ENCODE measurements at regions not wholly inside any gene's neighbourhood (a gene's known extent, or its start where the extent isn't known, plus 50 kb on each side); places are given as distances from the start of the nearest gene placed in this dataset.

DNA sequence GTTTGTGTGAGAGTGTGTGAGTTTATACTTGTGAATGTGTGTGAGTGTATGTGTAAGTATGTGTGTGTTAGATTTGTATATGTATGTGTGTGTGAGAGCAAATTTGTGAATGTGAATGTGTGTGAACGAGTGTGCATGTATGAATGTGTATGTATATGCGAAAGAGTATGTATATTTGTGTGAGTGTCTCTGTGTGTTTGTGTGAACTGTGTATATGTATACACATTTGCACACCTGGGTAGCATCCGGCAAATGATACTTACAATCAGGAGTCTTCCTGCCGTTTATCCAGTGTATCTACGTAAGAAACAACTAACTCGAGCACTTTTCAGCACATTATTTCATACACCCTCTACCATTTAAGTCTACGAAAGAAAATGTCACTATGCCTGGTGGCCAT, 487.4 kb downstream of the TNS3 start:
- no peak overlapping the region; the same call in 1 of the 2 replicates for H4K5ac ChIP-seq (ENCODE audit: low read depth, low read length)
- H4K20me1 ChIP-seq (ENCODE audit: insufficient read depth, low read length) = no peaks in the 10 kb centered on the region
- H3K4me3 ChIP-seq (ENCODE audit: insufficient read depth, low read depth, low read length) = no peak overlapping the region
- peak overlapping the region; percentile 58; the same call in 1 of the 3 replicates for H2BK15ac ChIP-seq (ENCODE audit: low read depth, low read length)
- no peak overlapping the region for H2BK20ac ChIP-seq (ENCODE audit: low read depth, low read length)
- H3K56ac ChIP-seq (ENCODE audit: extremely low read depth, insufficient read depth, low read length) = no peak overlapping the region
- TF ChIP-seq RCOR1 (IDR thresholded peaks at IDR 0.05; ENCODE audit: insufficient replicate concordance, low read length) = no peak
- TF ChIP-seq, protein P1, sequence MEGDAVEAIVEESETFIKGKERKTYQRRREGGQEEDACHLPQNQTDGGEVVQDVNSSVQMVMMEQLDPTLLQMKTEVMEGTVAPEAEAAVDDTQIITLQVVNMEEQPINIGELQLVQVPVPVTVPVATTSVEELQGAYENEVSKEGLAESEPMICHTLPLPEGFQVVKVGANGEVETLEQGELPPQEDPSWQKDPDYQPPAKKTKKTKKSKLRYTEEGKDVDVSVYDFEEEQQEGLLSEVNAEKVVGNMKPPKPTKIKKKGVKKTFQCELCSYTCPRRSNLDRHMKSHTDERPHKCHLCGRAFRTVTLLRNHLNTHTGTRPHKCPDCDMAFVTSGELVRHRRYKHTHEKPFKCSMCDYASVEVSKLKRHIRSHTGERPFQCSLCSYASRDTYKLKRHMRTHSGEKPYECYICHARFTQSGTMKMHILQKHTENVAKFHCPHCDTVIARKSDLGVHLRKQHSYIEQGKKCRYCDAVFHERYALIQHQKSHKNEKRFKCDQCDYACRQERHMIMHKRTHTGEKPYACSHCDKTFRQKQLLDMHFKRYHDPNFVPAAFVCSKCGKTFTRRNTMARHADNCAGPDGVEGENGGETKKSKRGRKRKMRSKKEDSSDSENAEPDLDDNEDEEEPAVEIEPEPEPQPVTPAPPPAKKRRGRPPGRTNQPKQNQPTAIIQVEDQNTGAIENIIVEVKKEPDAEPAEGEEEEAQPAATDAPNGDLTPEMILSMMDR (conservative IDR thresholded peaks at IDR 0.05; ENCODE audit: low read depth, low read length) = no peak
- TF ChIP-seq CEBPB (IDR thresholded peaks at IDR 0.05; ENCODE audit: low read depth, low read length) = no peak
- TF ChIP-seq, protein P2, sequence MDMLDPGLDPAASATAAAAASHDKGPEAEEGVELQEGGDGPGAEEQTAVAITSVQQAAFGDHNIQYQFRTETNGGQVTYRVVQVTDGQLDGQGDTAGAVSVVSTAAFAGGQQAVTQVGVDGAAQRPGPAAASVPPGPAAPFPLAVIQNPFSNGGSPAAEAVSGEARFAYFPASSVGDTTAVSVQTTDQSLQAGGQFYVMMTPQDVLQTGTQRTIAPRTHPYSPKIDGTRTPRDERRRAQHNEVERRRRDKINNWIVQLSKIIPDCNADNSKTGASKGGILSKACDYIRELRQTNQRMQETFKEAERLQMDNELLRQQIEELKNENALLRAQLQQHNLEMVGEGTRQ (IDR thresholded peaks at IDR 0.05; ENCODE audit: low read depth, low read length) = no peak
- peaks cover 6% of the 10 kb centered on the region for H3K9me1 ChIP-seq (ENCODE audit: insufficient read depth, low read length)
- BruUV-seq (replicated peaks) = no TSS peak
- H2AK9ac ChIP-seq (replicated peaks; ENCODE audit: low read depth, low read length, poor library complexity) = no peak overlapping the region
- no peaks in the 10 kb centered on the region for H3K36me3 ChIP-seq (ENCODE audit: control insufficient read depth, insufficient read depth, low read length)
- H2AK5ac ChIP-seq (ENCODE audit: low read depth, low read length) = 0 out of 2 replicates have a peak overlapping the region, but pooled peaks have one; percentile 88
- no peaks in the 10 kb centered on the region for H3K9me3 ChIP-seq (ENCODE audit: control insufficient read depth, insufficient read depth, low read length)
- ATAC-seq (ENCODE audit: low read depth) = no peak
- H2BK5ac ChIP-seq (ENCODE audit: low read depth, low read length, poor library complexity, severe bottlenecking) = peak overlapping the region; percentile 89
- no peak overlapping the region for H3K4me2 ChIP-seq (ENCODE audit: low read depth, low read length)
- no peak overlapping the region for H3K14ac ChIP-seq (replicated peaks; ENCODE audit: low read depth, low read length)
- no peak overlapping the region for H3K23ac ChIP-seq (ENCODE audit: low read depth, low read length)
- H2BK120ac ChIP-seq (ENCODE audit: low read depth, low read length) = no peak overlapping the region
- intact Hi-C loops (cut with micrococcal nuclease) (loop anchor here (5.0 kb wide), 2 partner anchors 53 to 73 kb away; no protein-coding TSS in a partner anchor), dilution Hi-C loops (cut with HindIII; ENCODE audit: low sequenced_read_pairs, unreplicated experiment) (no loop called here), in situ Hi-C loops (cut with MboI; ENCODE audit: low sequenced_read_pairs) (loop anchor here (5.0 kb wide), 1 partner anchor 88 kb away; no protein-coding TSS in a partner anchor)
- POLR2A ChIA-PET (ENCODE audit: unreplicated experiment) = no interaction called here
- H3K4ac ChIP-seq (ENCODE audit: low read depth, low read length) = no peak overlapping the region
- H4K91ac ChIP-seq (ENCODE audit: insufficient read depth, low read depth, low read length) = 0 out of 2 replicates have a peak overlapping the region, but pooled peaks have one; percentile 79
- DNase-seq = no peak
- H3K18ac ChIP-seq (ENCODE audit: low read depth, low read length) = peak overlapping the region; percentile 96; the same call in 1 of the 2 replicates
- H3K79me1 ChIP-seq (ENCODE audit: low read depth in 1 of 2, low read length in 2 of 2) = no peaks in the 10 kb centered on the region
- H3K9ac ChIP-seq (ENCODE audit: low read depth, low read length) = no peak overlapping the region
- H3K27ac ChIP-seq (ENCODE audit: insufficient read depth, low read length) = no peak overlapping the region
- CTCF ChIA-PET = no interaction called here
- no peak overlapping the region for H2AFZ ChIP-seq (replicated peaks; ENCODE audit: low read length, poor library complexity)
- no peaks in the 10 kb centered on the region for H3K27me3 ChIP-seq (ENCODE audit: control insufficient read depth, insufficient read depth, low read length)
- H4K8ac ChIP-seq (ENCODE audit: low read depth in 2 of 2, low read length in 2 of 2) = peak overlapping the region in 1 of 2 experiments; percentile 39; a peak in 2 of 4 replicates
- H3K4me1 ChIP-seq (ENCODE audit: control insufficient read depth, insufficient read depth, low read length) = peaks cover 18% of the 10 kb centered on the region
- 100% methylated on average over 1 to 2 of the region's 7 CpGs for WGBS, 2 experiments (ENCODE audit: extremely low coverage in 2 of 2, insufficient read length in 1 of 2)

All from IMR-90 (cell line).